ENCODE measurements at regions not wholly inside any gene's neighbourhood (a gene's known extent, or its start where the extent isn't known, plus 50 kb on each side); places are given as distances from the start of the nearest gene placed in this dataset.
"Not testable (repeated sequence)": the region's sequence is repeated elsewhere in the genome, so short reads cannot be mapped to it uniquely, and the experiment has no call there.

DNA sequence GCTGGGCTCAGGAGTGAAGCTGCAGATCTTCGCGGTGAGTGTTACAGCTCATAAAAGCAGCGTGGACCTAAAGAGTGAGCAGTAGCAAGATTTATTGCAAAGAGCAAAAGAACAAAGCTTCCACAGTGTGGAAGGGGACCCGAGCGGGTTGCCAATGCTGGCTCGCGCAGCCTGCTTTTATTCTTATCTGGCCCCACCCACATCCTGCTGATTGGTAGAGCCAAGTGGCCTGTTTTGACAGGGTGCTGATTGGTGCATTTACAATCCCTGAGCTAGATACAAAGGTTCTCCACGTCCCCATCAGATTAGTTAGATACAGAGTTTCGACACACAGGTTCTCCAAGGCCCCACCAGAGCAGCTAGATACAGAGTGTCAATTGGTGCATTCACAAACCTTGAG lies 77.6 kb upstream of the RPRML start:
- not testable (repeated sequence) for TF ChIP-seq POLR2A, CTCF (IDR thresholded peaks at IDR 0.05)
